ENCODE measurements at regions not wholly inside any gene's neighbourhood (a gene's known extent, or its start where the extent isn't known, plus 50 kb on each side); places are given as distances from the start of the nearest gene placed in this dataset.

DNA sequence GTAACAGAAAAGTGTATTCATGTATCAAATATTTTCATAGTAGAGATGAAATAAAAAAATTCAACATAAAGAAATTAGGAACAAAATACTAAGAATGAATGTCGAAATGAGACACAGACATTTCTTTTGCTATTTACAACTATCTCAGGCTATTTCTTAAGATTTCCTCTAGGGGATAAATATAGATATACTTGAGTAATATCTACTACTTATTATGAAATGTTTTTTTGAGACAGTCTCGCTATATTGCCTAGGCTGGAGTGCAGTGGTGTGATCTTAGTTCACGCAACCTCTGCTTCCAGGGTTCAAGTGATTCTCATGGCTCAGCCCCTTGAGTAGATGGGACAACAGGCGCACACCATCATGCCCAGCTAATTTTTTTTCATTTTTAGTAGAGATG, 326.1 kb downstream of the RNF144A start:
- TF ChIP-seq RFX5 (IDR thresholded peaks at IDR 0.05), result no peak
- no peak for TF ChIP-seq POLR2A (IDR thresholded peaks at IDR 0.05; ENCODE audit: low read length)
- TF ChIP-seq, protein P1, sequence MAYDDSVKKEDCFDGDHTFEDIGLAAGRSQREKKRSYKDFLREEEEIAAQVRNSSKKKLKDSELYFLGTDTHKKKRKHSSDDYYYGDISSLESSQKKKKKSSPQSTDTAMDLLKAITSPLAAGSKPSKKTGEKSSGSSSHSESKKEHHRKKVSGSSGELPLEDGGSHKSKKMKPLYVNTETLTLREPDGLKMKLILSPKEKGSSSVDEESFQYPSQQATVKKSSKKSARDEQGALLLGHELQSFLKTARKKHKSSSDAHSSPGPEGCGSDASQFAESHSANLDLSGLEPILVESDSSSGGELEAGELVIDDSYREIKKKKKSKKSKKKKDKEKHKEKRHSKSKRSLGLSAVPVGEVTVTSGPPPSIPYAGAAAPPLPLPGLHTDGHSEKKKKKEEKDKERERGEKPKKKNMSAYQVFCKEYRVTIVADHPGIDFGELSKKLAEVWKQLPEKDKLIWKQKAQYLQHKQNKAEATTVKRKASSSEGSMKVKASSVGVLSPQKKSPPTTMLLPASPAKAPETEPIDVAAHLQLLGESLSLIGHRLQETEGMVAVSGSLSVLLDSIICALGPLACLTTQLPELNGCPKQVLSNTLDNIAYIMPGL (CRISPR knock-in tag; IDR thresholded peaks at IDR 0.05; ENCODE audit: borderline replicate concordance), result no peak
- TF ChIP-seq, protein P2, sequence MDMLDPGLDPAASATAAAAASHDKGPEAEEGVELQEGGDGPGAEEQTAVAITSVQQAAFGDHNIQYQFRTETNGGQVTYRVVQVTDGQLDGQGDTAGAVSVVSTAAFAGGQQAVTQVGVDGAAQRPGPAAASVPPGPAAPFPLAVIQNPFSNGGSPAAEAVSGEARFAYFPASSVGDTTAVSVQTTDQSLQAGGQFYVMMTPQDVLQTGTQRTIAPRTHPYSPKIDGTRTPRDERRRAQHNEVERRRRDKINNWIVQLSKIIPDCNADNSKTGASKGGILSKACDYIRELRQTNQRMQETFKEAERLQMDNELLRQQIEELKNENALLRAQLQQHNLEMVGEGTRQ (IDR thresholded peaks at IDR 0.05), result no peak
- TF ChIP-seq, protein P3, sequence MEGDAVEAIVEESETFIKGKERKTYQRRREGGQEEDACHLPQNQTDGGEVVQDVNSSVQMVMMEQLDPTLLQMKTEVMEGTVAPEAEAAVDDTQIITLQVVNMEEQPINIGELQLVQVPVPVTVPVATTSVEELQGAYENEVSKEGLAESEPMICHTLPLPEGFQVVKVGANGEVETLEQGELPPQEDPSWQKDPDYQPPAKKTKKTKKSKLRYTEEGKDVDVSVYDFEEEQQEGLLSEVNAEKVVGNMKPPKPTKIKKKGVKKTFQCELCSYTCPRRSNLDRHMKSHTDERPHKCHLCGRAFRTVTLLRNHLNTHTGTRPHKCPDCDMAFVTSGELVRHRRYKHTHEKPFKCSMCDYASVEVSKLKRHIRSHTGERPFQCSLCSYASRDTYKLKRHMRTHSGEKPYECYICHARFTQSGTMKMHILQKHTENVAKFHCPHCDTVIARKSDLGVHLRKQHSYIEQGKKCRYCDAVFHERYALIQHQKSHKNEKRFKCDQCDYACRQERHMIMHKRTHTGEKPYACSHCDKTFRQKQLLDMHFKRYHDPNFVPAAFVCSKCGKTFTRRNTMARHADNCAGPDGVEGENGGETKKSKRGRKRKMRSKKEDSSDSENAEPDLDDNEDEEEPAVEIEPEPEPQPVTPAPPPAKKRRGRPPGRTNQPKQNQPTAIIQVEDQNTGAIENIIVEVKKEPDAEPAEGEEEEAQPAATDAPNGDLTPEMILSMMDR (IDR thresholded peaks at IDR 0.05), result no peak
- TF ChIP-seq, protein P4, sequence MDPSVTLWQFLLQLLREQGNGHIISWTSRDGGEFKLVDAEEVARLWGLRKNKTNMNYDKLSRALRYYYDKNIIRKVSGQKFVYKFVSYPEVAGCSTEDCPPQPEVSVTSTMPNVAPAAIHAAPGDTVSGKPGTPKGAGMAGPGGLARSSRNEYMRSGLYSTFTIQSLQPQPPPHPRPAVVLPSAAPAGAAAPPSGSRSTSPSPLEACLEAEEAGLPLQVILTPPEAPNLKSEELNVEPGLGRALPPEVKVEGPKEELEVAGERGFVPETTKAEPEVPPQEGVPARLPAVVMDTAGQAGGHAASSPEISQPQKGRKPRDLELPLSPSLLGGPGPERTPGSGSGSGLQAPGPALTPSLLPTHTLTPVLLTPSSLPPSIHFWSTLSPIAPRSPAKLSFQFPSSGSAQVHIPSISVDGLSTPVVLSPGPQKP (IDR thresholded peaks at IDR 0.05; ENCODE audit: low read depth, low read length), result no peak
